ENCODE measurements at regions not wholly inside any gene's neighbourhood (a gene's known extent, or its start where the extent isn't known, plus 50 kb on each side); places are given as distances from the start of the nearest gene placed in this dataset.

DNA sequence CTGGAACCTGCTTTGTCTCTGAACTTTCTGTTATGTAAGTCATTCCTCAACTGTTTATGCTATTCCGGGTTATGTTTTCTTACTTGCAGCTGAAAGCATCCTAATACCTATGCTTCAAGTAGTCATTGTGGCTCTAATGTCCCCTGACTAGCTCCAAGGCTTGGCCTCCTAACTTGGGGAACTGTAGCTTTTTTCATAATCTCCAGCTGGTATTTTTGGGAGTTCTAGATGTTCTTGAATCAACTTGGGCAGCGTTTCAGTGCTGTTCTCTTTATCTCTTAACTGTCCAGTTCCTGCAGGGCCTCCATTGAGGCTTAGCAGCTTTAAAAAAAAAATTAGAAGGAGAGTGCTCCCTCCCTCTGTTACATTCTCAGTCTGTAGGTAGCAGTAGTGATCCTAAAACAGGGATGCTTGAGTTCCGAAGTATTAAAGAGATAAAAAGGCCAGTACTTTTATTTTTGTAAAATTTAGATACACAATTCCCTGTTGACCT, 100.0 kb upstream of the ACTBL2 start:
- Mint-ChIP-seq H3K4me3 (ENCODE audit: low read depth) (no peak overlapping the region), H3K27ac (no peak overlapping the region), H3K4me1 (ENCODE audit: low read depth) (no peaks in the 10 kb centered on the region), H3K27me3 (no peaks in the 10 kb centered on the region), H3K9me3 (ENCODE audit: low read depth) (peaks cover 9% of the 10 kb centered on the region), H3K36me3 (ENCODE audit: insufficient read depth) (no peaks in the 10 kb centered on the region)
- TF ChIP-seq, protein P1, sequence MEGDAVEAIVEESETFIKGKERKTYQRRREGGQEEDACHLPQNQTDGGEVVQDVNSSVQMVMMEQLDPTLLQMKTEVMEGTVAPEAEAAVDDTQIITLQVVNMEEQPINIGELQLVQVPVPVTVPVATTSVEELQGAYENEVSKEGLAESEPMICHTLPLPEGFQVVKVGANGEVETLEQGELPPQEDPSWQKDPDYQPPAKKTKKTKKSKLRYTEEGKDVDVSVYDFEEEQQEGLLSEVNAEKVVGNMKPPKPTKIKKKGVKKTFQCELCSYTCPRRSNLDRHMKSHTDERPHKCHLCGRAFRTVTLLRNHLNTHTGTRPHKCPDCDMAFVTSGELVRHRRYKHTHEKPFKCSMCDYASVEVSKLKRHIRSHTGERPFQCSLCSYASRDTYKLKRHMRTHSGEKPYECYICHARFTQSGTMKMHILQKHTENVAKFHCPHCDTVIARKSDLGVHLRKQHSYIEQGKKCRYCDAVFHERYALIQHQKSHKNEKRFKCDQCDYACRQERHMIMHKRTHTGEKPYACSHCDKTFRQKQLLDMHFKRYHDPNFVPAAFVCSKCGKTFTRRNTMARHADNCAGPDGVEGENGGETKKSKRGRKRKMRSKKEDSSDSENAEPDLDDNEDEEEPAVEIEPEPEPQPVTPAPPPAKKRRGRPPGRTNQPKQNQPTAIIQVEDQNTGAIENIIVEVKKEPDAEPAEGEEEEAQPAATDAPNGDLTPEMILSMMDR (IDR thresholded peaks at IDR 0.05; ENCODE audit: unreplicated experiment): no peak
- DNase-seq (ENCODE audit: low spot score, unreplicated experiment): no peak

DNA sequence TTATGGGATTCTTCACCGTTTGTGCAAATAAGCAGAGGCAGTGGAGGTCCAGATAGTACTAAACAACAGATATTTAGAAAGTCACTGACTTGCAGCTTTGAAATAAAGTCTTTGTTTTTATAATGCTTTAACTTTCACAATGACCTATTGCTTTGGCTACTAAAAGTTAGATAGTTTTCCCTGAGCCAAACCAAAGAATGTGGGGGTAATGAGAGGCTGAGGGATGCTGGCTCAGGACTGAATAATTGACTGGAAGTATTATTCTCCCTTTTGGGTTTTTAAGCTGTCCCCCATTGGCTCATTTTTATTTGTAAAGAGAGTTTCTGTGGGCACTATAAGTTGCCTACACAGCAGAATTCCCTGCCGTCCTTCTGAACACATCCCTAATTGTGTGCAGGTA, 99.2 kb upstream of the ACTBL2 start:
- no peak overlapping the region for H3K27ac Mint-ChIP-seq
- H3K4me3 Mint-ChIP-seq (ENCODE audit: low read depth): no peak overlapping the region
- H3K9me3 Mint-ChIP-seq (ENCODE audit: low read depth): peaks cover 6% of the 10 kb centered on the region
- H3K27me3 Mint-ChIP-seq: no peaks in the 10 kb centered on the region
- DNase-seq (ENCODE audit: low spot score, unreplicated experiment): no peak
- no peaks in the 10 kb centered on the region for H3K4me1 Mint-ChIP-seq (ENCODE audit: low read depth)
- TF ChIP-seq, protein P1 (IDR thresholded peaks at IDR 0.05; ENCODE audit: unreplicated experiment): no peak
- H3K36me3 Mint-ChIP-seq (ENCODE audit: insufficient read depth): no peaks in the 10 kb centered on the region

DNA sequence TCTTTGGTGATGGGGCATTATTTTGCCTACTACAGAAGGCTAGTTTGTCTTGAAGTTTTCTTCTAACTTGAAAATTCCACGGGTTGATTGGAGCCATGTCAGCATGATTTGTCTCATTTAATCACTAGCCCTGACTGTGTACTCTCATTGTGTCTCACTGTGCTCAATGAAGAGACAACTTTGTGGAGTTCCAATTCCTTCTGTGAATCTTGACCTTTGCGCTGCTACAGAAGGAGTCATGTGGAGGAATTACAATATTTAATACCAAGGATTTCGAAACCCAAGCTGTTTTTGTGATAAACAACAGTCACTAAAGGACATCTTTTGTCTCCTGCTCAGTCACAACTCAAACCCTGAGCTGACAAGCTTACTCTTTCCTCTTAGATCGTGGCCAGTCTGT, 98.6 kb upstream of the ACTBL2 start:
- H3K27me3 Mint-ChIP-seq: no peaks in the 10 kb centered on the region
- TF ChIP-seq, protein P1 (IDR thresholded peaks at IDR 0.05; ENCODE audit: unreplicated experiment): no peak
- no peaks in the 10 kb centered on the region for H3K4me1 Mint-ChIP-seq (ENCODE audit: low read depth)

DNA sequence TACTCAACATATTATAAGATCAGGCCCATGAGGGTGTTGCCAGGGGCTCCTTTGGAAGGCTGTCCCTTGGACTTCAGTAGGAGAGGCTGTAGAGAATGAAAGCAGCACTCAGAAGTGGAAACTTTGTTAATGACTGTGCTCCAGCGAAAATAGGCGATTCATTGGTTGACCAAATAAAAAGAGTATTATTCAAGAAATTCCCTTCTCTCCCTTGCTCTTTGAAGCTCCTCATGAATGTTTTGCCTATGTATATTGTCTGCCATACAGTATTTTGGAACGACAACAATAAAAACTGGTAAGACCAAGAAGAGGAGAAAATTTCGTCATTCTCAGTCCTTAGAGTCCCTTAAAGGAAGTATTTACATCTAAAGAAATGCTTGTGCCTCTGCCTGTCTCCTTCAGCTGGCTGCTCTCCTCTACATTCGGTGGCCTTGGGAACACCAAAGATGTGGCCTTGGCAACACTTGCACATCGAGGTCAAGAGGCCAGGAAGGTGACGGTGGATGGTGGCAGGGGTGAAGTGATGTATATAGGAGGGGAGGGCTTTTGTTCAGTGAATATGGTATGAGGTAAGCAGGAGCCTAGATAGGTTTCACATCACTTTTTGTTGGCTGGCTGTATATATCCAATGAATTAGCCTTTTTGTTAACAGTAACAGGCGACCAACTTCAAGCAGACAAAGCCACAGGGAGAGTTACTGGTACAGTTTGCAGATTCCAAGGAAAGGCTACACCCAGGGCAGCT, 95.0 kb upstream of the ACTBL2 start:
- H3K27ac Mint-ChIP-seq: no peak overlapping the region
- peaks cover 3% of the 10 kb centered on the region for H3K27me3 Mint-ChIP-seq
- H3K36me3 Mint-ChIP-seq (ENCODE audit: insufficient read depth): no peaks in the 10 kb centered on the region
- H3K4me3 Mint-ChIP-seq (ENCODE audit: low read depth): no peak overlapping the region
- no peaks in the 10 kb centered on the region for H3K4me1 Mint-ChIP-seq (ENCODE audit: low read depth)
- H3K9me3 Mint-ChIP-seq (ENCODE audit: low read depth): peaks cover 6% of the 10 kb centered on the region
- DNase-seq (ENCODE audit: low spot score, unreplicated experiment): no peak
- TF ChIP-seq, protein P1 (IDR thresholded peaks at IDR 0.05; ENCODE audit: unreplicated experiment): no peak

More for the DNA sequence above, 98.6 kb upstream of the ACTBL2 start:
- Mint-ChIP-seq H3K4me3 (ENCODE audit: low read depth) (no peak overlapping the region), H3K36me3 (ENCODE audit: insufficient read depth) (no peaks in the 10 kb centered on the region), H3K27ac (no peak overlapping the region), H3K9me3 (ENCODE audit: low read depth) (peaks cover 6% of the 10 kb centered on the region)
- no peak for DNase-seq (ENCODE audit: low spot score, unreplicated experiment)

DNA sequence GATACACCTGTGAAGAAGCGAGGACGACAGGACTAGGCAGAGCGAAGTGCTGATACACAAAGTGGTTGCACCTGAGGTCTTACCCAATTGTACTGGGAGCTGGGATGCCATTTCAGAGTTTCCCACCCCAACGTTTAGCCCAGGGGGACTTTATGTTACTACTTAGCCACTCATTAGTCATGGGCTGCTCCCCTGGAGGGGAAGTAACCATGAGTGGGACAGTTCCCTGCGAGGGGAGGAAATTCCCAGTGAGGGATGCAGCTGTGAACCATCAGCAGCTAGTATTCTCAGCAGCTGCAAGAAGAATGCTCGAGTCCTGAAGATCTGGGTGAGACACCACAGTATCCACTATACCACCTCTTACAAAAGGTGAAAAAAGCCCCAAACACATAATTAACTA, 93.7 kb upstream of the ACTBL2 start:
- peaks cover 6% of the 10 kb centered on the region for H3K9me3 Mint-ChIP-seq (ENCODE audit: low read depth)
- no peaks in the 10 kb centered on the region for H3K4me1 Mint-ChIP-seq (ENCODE audit: low read depth)
- no peak overlapping the region for H3K27ac Mint-ChIP-seq
- TF ChIP-seq, protein P1 (IDR thresholded peaks at IDR 0.05; ENCODE audit: unreplicated experiment): no peak
- no peaks in the 10 kb centered on the region for H3K36me3 Mint-ChIP-seq (ENCODE audit: insufficient read depth)
- no peak overlapping the region for H3K4me3 Mint-ChIP-seq (ENCODE audit: low read depth)
- DNase-seq (ENCODE audit: low spot score, unreplicated experiment): no peak
- H3K27me3 Mint-ChIP-seq: peaks cover 3% of the 10 kb centered on the region
